HG03280 (cell line): ENCODE measurements at regions not wholly inside any gene's neighbourhood (a gene's known extent, or its start where the extent isn't known, plus 50 kb on each side); places are given as distances from the start of the nearest gene placed in this dataset.
"Not testable (repeated sequence)": the region's sequence is repeated elsewhere in the genome, so short reads cannot be mapped to it uniquely, and the experiment has no call there.

Experiments used
- ATAC-seq: cut with Tn5 transposase; IDR thresholded peaks from one replicate; pipeline ENCODE4 v1.9.1; 2021; ENCODE audit warnings: mild to moderate bottlenecking, moderate library complexity; ENCODE audit not compliant: unreplicated experiment

DNA sequence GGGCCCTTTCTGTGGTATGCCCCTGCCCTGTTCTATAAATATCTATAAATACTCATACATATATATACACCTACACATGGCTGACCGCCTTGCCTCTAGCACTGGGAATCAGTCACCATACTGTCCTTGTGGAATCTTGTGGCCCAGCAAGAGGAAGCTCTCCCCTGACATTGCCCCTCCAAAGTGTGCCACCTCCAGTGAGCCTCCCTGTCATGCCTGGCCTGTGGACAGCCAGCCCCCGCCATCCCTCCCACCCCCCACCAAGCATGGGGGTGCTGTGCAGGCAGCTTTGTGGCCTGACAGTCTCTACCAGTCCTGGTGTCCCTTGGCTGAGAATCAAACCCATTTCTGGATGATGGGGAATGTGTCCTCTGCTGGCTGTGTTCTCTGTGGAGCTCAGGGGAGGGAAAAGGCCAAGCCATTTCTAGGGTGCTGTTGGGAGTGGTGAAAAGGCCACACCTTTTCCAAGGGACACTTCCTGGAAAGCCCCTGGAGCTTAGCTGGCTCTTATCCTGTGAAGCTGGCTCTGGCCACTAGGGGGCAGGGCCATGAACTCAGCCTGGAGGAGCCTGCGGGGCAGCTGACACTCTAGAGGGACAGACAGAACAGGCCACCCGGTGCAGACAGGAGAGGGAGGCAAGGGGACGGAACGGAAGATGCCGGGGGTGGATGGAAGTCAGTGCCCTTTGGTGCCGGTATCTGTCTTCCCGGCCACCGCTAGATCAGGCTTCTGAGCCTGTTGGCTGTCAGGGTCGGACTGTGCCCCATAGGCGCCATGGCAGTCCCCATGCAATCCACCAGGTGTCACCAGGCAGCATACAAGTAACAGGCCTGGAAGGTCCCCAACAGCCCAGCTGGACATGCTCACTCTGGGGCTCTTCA lies 167.2 kb downstream of the TBC1D2B start:
- ATAC-seq = not testable (repeated sequence)

DNA sequence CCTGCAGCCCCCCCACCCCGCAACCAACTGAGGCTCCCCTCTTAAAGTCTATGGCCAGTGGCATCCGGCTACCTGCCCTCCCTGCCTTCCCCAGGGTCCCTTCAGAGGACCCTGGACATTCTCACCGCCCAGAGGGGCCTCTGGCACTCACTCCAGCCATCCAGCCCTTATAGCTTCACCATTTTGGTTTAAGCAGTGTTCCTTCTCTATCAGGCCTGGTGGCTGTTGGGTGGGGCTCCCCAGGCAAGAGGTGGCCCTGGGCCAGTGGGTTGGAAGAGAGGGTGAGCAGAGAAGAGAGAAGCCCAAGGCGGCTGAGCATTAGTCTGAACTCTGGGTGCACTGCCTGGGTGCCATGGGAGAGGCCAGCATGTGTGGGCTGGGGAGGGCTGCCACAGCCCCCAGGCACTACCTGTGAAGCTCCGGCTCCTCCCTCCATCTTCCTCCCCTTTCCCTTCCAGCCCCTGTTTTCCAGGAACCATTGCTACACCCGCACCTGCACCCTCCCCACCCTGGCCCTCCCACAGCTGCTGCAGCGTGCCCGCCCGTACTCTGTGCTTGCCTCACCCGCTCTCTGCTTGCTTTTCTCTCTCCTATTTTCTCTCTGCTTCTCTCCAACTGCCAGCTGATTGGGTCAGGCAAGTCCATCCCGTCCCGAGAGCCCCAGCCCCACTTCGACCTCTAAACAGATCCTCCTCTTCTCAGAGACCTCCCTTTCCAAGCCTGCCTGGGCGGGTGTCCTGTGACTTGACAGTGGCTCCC lies 168.2 kb downstream of the TBC1D2B start:
- ATAC-seq = no peak

DNA sequence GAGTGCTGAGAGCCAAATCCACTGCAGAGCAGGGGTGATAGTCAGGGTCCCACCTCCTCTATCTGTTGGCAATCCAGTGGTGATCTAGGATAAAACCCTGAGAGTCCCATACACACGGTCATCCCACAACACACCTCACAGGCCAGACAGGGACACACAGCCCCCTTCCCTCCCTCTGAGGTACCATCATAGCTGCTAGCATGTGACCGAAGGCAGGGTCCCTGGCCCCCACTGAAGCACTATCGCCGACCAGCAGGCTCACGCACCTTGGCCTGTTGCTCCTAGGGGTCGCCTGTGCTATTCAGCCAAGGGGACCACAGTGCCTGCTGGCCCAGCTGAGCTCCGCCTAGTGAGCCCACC lies 168.8 kb downstream of the TBC1D2B start:
- not testable (repeated sequence) for ATAC-seq

GRCh38 chr15:77907824-77908751 lies 169.4 kb downstream of the TBC1D2B start:
- no peak for ATAC-seq

GRCh38 chr15:77906062-77906990 lies 171.2 kb downstream of the TBC1D2B start:
- ATAC-seq = not testable (repeated sequence)

DNA sequence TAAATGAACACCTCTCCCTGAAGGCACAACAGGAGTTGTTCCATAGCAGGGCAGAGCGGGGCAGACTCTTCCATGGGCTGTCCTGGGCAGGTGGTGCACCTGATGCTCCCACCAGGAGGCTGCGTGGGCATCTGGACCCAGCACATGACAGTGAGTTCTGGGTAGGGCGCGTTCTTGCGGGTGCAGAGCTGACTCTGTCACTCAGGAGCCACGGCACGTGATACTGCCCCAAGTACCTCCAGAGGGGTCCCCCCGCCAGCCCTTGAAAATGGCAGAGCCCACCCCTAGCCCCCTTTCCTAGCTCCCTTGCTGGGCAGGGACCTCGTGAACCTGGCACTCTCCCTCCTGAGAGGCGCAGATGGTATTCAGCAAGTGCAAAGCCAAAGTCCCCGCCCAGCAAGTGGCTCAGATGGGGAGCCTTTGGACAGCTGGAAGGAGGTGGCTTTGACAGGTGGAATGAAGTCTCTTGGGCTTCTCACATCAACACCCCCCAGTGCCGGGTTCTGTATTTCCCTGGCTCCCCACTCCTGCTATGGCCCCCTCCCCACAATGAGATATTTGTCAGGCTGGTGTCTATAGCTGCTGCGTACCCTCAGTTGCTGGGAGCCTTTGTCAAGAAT lies 172.1 kb downstream of the TBC1D2B start:
- no peak for ATAC-seq

DNA sequence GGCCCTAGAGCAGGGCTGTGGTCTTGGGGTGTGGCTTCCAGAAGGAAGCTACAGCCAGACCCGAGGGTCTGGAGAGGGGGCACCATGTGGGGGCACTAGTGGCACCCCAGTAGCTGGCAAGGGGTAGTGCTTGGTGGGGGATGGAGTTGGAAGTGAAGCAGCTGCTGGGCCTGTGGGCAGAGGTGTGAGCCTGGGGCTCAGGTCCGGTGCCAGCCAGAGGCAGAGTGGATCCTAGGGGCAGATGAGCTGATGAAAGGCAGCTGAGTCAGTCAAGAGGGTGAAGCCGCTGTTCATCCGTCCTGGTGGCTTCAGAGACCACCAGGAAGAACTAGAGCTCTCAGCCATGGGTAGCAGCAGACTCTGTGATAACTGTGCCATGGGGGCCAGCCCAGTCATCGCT lies 172.6 kb downstream of the TBC1D2B start:
- no peak for ATAC-seq

DNA sequence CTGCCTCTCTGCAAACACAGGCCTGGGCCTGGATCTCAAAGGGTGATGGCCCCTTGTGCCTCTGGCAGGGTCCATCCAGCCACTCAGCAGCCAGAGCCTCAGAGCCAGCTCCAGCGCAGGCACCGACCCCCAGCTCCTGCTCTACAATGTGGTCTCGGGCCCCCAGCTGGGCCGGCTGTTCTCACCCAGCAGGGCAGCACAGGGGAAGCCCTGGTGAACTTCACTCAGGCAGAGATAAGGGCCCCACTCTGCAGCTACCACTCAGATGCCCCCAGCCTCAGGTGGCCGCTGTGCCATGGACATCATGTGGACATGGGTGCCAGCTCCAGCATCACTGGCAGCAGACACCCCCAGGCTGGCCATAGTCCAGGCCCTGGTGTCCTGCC lies 173.1 kb downstream of the TBC1D2B start:
- no peak for ATAC-seq

DNA sequence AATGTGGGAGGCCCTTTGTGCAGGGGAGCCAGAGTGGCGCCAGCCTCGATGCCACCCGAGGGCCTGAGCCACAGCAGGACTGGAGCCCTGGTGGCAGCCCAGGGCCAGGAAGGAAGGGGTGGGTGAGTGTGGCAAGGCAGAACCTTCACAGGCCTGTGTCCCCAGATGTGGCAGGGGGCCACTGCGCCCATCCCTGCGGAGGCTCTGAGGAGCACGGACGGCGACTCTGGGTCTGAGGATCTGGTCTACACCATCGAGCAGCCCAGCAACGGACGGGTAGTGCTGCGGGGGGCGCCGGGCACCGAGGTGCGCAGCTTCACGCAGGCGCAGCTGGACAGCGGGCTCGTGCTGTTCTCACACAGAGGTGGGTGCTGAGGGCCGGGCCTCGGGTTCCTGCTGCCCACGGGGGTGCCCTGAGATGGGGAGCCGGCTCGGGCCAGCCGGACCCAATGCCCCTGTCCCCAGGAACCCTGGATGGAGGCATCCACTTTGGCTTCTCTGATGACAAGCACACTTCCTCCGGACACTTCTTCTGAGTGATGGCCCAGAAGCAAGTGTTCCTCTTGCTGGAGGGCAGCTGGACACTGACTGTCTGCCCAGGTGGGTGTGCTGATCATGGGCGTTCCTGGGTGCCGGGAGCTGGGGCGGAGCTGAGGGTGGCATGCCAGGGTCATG lies 173.6 kb downstream of the TBC1D2B start:
- ATAC-seq = not testable (repeated sequence)

GRCh38 chr15:77902921-77903760 lies 174.4 kb downstream of the TBC1D2B start:
- ATAC-seq = not testable (repeated sequence)

DNA sequence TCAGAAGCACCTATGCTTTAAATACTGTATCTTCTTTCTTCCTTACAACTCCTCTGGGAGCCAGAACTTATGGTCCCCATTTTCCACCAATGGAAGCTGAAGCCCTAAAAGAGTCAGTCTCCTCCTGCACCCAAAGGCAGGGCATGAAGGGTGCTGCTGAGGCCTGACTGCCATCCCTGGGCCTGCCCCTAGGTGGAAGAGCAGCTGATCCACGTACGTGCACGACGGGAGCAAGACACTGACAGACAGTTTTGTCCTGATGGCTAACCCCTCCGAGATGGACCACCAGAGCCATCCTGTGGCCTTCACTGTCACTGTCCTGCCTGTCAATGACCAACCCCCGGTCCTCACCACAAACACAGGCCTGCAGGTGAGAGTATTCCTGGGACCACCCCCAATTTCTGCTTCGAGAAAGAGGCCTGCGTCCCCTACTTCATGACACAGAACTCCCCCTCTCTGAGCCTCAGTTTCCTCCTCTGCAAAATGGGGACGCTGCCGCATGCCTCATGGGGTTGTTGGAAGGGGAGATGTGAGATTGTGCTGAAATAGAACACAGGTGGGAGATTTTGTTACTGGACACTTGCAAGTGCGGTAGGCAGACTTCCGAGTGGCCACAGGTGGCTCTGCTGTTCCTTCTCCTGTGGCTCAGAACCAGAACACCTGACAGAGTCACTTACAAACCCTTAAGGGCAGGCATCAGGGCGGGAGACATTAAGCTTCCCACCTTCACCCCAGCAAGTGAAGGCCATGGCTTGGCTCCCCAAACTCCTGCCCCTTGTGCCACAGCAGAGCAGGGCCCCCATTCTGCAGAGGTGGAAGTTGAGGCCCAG lies 175.4 kb downstream of the TBC1D2B start:
- no peak for ATAC-seq

DNA sequence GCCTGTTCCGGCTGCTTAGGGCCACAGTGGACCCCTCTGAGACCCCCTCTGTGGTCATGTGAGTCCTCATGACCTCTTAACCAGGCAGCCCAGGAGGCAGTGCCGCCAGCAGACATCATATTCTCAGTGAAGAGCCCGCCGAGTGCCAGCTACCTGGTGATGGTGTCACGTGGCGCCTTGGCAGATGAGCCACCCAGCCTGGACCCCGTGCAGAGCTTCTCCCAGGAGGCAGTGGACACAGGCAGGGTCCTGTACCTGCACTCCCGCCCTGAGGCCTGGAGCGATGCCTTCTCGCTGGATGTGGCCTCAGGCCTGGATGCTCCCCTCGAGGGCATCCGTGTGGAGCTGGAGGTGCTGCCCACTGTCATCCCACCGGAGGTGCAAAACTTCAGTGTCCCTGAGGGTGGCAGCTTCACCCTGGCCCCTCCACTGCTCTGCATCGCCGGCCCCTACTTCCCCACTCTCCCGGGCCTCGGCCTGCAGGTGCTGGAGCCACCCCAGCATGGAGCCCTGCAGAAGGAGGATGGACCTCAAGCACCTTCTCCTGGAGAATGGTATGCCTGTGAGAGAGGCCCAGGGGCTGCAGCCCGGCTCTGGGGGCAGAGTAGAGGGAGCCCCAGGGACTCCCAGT lies 176.1 kb downstream of the TBC1D2B start:
- no peak for ATAC-seq

DNA sequence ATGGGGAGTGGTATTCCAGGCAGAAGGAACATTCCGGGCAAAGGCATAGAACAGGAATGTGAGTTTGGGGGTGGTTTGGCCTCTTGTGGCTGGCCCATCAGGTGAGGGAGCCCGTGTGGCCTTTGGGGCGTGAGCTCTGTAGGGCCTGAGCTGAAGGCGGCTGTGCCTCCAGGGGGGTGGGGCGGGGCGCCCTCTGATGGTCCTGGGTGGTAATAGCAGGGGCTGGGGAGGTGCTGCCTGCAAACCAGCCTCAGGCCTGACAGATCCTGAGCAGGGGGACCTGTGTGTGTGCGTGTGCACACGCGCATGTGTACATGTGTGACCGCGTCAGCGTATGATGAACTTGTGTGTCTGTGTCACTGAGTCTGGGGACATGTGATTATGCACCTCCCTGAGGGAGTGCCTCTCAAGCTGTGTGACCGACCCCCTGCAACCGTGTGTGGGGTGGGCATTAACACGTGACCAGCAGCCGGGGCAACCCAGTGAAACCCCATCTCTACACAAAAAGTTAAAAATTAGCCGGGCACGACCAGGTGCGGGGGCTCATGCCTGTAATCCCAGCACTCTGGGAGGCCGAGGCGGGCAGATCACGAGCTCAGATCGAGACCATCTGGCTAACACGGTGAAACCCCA lies 177.1 kb downstream of the TBC1D2B start:
- not testable (repeated sequence) for ATAC-seq

DNA sequence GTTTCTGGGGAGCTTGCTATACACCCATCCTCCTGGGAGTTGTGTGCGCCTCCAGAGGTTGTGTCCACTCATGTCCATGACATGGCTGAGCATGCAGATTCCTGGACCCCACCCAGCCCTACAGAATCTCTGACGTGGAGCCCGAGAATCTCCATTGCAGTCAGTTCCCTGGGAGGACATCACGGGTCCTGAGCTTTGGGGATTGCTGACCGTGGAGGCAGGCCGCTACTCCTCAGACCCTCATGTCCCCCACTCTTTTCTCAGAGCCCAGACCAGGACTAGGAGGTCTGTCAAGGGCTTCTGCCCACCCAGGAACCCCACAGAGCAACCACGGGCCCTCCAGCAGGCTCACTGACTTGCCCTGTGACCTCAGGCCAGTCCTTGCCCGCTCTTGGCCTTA lies 177.7 kb downstream of the TBC1D2B start:
- not testable (repeated sequence) for ATAC-seq

GRCh38 chr15:77898811-77899730 lies 178.4 kb downstream of the TBC1D2B start:
- ATAC-seq = no peak
